ENCODE measurements at regions not wholly inside any gene's neighbourhood (a gene's known extent, or its start where the extent isn't known, plus 50 kb on each side); places are given as distances from the start of the nearest gene placed in this dataset.

- H3K4me3 ChIP-seq (ENCODE audit: control insufficient read depth, low read depth, low read length) = no peak overlapping the region
- no peak for DNase-seq (ENCODE audit: low read depth)
- no peak for TF ChIP-seq CTCF (IDR thresholded peaks at IDR 0.05; ENCODE audit: control insufficient read depth, insufficient read depth, low read depth, low read length, missing control alignments)
Observed at GRCh38 chr2:207233731-207234130, 68.0 kb upstream of the KLF7 start.

- H3K4me3 ChIP-seq (ENCODE audit: control insufficient read depth, low read depth, low read length) = no peak overlapping the region
- TF ChIP-seq CTCF (IDR thresholded peaks at IDR 0.05; ENCODE audit: control insufficient read depth, insufficient read depth, low read depth, low read length, missing control alignments) = no peak
- DNase-seq (ENCODE audit: low read depth) = no peak
Observed at GRCh38 chr2:207235621-207236020, 69.9 kb upstream of the KLF7 start.

GRCh38 chr2:207236156-207236935 lies 70.6 kb upstream of the KLF7 start:
- no peak for DNase-seq (ENCODE audit: low read depth)
- TF ChIP-seq CTCF (IDR thresholded peaks at IDR 0.05; ENCODE audit: control insufficient read depth, insufficient read depth, low read depth, low read length, missing control alignments) = no peak
- no peak overlapping the region for H3K4me3 ChIP-seq (ENCODE audit: control insufficient read depth, low read depth, low read length)

GRCh38 chr2:207238831-207239701 lies 73.3 kb upstream of the KLF7 start:
- DNase-seq (ENCODE audit: low read depth) = peak; percentile 100
- H3K4me3 ChIP-seq (ENCODE audit: control insufficient read depth, low read depth, low read length) = no peak overlapping the region
- no peak for TF ChIP-seq CTCF (IDR thresholded peaks at IDR 0.05; ENCODE audit: control insufficient read depth, insufficient read depth, low read depth, low read length, missing control alignments)

- H3K4me3 ChIP-seq (ENCODE audit: control insufficient read depth, low read depth, low read length) = no peak overlapping the region; the same call in 1 of the 2 replicates
- TF ChIP-seq CTCF (IDR thresholded peaks at IDR 0.05; ENCODE audit: control insufficient read depth, insufficient read depth, low read depth, low read length, missing control alignments) = no peak
- DNase-seq (ENCODE audit: low read depth) = peak; percentile 47
Observed at GRCh38 chr2:207239754-207240494, 74.2 kb upstream of the KLF7 start.

- no peak overlapping the region for H3K4me3 ChIP-seq (ENCODE audit: control insufficient read depth, low read depth, low read length)
- DNase-seq (ENCODE audit: low read depth) = no peak
- TF ChIP-seq CTCF (IDR thresholded peaks at IDR 0.05; ENCODE audit: control insufficient read depth, insufficient read depth, low read depth, low read length, missing control alignments) = no peak
Observed at GRCh38 chr2:207240649-207241048, 74.9 kb upstream of the KLF7 start.

All from AG09309 (cell line).